NOMO-1 (cell line): ENCODE measurements at regions not wholly inside any gene's neighbourhood (a gene's known extent, or its start where the extent isn't known, plus 50 kb on each side); places are given as distances from the start of the nearest gene placed in this dataset.
A peak's percentile ranks its signal among the peaks of the same experiment; 100 is the strongest.

ENCODE experiments used
- DNase-seq, 2 experiments: peaks; one replicate each; lab custom pipeline; 2025; ENCODE audit not compliant: unreplicated experiment in 2 of 2; lab: John Stamatoyannopoulos, UW

- DNase-seq = peak; percentile 36 to 72
These were observed 86.7 kb upstream of the PRKAR2B start for GRCh38 chr7:106957766-106958165.

- DNase-seq = no peak
These were observed 84.8 kb upstream of the PRKAR2B start for GRCh38 chr7:106959753-106960152.

GRCh38 chr7:106962751-106963150, 81.8 kb upstream of the PRKAR2B start:
- DNase-seq = no peak

- no peak for DNase-seq
These were observed 80.0 kb upstream of the PRKAR2B start for GRCh38 chr7:106964466-106964865.

- no peak for DNase-seq
These were observed 79.4 kb upstream of the PRKAR2B start for GRCh38 chr7:106965108-106965507.

- no peak for DNase-seq
These were observed 78.4 kb upstream of the PRKAR2B start for GRCh38 chr7:106966121-106966520.

GRCh38 chr7:106968160-106968559, 76.3 kb upstream of the PRKAR2B start:
- no peak for DNase-seq

GRCh38 chr7:106978425-106979420, 65.8 kb upstream of the PRKAR2B start:
- DNase-seq = no peak

GRCh38 chr7:106979551-106980357, 64.8 kb upstream of the PRKAR2B start:
- no peak for DNase-seq

GRCh38 chr7:106980358-106980685, 64.2 kb upstream of the PRKAR2B start:
- no peak for DNase-seq

GRCh38 chr7:106982415-106982814, 62.1 kb upstream of the PRKAR2B start:
- no peak for DNase-seq

GRCh38 chr7:106984034-106984433, 60.5 kb upstream of the PRKAR2B start:
- DNase-seq = no peak

GRCh38 chr7:106986450-106986977, 58.0 kb upstream of the PRKAR2B start:
- no peak for DNase-seq

- DNase-seq = no peak
These were observed 56.7 kb upstream of the PRKAR2B start for GRCh38 chr7:106987777-106988176.

- DNase-seq = no peak
These were observed 52.0 kb upstream of the PRKAR2B start for GRCh38 chr7:106992511-106992910.
